ENCODE measurements at regions not wholly inside any gene's neighbourhood (a gene's known extent, or its start where the extent isn't known, plus 50 kb on each side); places are given as distances from the start of the nearest gene placed in this dataset.
A peak's percentile ranks its signal among the peaks of the same experiment; 100 is the strongest.

DNA sequence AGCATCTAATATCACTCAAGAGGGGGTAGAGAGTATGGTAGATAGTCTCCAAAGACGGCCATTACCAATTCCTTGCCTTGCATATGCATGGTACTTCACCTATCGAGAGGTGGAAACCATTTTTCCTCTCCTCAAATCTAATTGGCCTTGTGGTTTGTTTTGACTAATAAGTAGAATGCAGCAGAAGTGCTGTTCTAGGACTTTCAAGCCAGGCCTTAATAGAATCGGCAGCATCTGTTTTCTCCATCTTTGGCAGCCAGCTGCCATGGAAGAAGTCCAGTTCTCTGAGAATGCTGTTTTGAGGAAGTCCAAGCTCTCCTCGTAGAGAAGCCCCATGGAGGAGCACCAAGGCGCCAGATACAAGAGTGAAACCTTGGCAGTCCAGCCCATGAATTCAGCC is 59.1 kb upstream of the RASGRP1 start:
- Histone ChIP-seq H3K9me3 (ENCODE audit: control insufficient read depth in 2 of 2, low read length in 2 of 2) (no peaks in the 10 kb centered on the region), H3K4me3 (ENCODE audit: low read depth, low read length) (no peak overlapping the region), H3K27me3 (ENCODE audit: control insufficient read depth, insufficient read depth, low read length) (no peaks in the 10 kb centered on the region), H3K27ac (ENCODE audit: insufficient read depth, low read length, poor library complexity, severe bottlenecking) (no peak overlapping the region), H3K36me3 (ENCODE audit: control insufficient read depth, insufficient read depth, low read length) (no peaks in the 10 kb centered on the region), H3K4me1 (ENCODE audit: control insufficient read depth, insufficient read depth, low read length, poor library complexity, severe bottlenecking) (no peaks in the 10 kb centered on the region)
- H3K4me3 Mint-ChIP-seq, result no peak overlapping the region
- H3K27ac Mint-ChIP-seq, result peak overlapping the region in 1 of 3 donors; percentile 44
- DNase-seq (no peak), ATAC-seq (ENCODE audit: low read depth in 2 of 2) (no peak)
- no peaks in the 10 kb centered on the region for H3K27me3 Mint-ChIP-seq
- H3K36me3 Mint-ChIP-seq, result no peaks in the 10 kb centered on the region
- H3K4me1 Mint-ChIP-seq, result peaks cover 11 to 25% (median 12%) of the 10 kb centered on the region in 4 donors
- H3K9me3 Mint-ChIP-seq, result no peaks in the 10 kb centered on the region

DNA sequence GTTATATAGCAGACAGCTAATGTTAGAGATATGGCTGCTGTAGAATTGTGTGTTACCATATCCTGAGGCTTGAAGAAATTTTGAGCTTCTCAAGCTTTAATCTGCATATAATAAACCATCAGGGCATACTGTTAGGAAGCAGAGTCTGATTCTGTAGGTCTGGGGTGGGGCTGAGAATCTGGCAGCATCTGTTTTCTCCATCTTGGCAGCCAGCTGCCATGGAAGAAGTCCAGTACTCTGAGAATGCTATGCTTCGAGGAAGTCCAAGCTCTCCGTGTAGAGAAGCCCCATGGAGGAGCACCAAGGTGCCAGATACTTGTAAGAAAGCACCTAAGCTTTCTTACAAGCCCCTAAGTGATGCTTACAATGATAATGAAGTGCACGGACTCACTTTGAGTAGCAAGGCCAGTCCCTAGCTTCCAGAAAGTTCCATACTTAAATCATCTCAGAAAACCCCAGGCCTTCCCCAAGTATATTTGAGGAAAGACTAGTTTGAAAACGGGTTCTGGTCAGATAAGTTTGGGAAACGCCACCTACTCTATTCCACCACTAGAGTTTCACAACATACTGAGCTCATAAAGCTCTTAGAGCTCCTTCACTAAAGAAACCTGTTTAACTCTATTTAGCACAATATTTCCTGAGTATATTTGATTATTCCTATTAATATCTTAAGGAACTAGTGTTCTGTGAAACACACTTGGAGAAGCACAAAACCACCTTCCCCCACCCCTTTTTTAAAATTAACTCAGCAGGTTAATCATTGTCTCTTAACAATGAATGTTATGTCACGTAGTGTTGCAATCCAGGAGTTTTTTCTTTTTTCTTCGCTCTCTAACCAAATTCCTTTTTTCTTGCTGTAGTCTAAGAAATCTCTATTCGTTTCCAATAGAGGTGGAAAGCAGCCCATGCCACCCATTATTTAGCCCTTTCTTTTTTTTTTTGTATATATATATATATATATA is 59.9 kb upstream of the RASGRP1 start:
- Mint-ChIP-seq H3K4me1 (peaks cover 10 to 25% (median 13%) of the 10 kb centered on the region in 4 donors), H3K9me3 (no peaks in the 10 kb centered on the region), H3K27me3 (no peaks in the 10 kb centered on the region), H3K36me3 (no peaks in the 10 kb centered on the region), H3K27ac (no peak overlapping the region), H3K4me3 (no peak overlapping the region)
- Histone ChIP-seq H3K4me1 (ENCODE audit: control insufficient read depth, insufficient read depth, low read length, poor library complexity, severe bottlenecking) (no peaks in the 10 kb centered on the region), H3K27me3 (ENCODE audit: control insufficient read depth, insufficient read depth, low read length) (no peaks in the 10 kb centered on the region), H3K36me3 (ENCODE audit: control insufficient read depth, insufficient read depth, low read length) (no peaks in the 10 kb centered on the region), H3K4me3 (ENCODE audit: low read depth, low read length) (no peak overlapping the region), H3K9me3 (ENCODE audit: control insufficient read depth in 2 of 2, low read length in 2 of 2) (no peaks in the 10 kb centered on the region), H3K27ac (ENCODE audit: insufficient read depth, low read length, poor library complexity, severe bottlenecking) (no peak overlapping the region)
- DNase-seq (no peak), ATAC-seq (ENCODE audit: low read depth in 2 of 2) (no peak)

DNA sequence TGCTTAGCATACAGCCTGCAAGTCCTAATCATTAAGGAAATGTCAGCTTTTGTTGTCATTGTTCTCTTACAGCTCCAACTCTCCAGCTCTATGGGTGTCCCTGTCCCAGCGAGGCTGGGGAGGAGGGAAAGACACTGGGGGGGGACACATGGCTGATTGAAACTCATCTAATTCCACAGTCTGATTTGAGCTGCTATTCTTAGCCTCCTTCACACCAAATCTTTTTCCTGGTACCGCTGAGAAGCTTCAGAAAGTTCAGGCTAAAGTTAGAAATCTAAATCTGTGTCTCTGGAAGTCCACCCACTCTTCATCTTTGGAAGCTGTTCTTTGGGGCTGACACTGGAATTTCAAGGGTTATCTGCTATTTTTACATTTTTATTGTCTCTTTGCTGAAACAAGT is 61.3 kb upstream of the RASGRP1 start:
- no peaks in the 10 kb centered on the region for H3K36me3 Mint-ChIP-seq
- no peaks in the 10 kb centered on the region for H3K27me3 Mint-ChIP-seq
- no peak for DNase-seq
- H3K9me3 ChIP-seq (ENCODE audit: control insufficient read depth in 2 of 2, low read length in 2 of 2), result no peaks in the 10 kb centered on the region
- H3K4me3 Mint-ChIP-seq, result no peak overlapping the region
- no peaks in the 10 kb centered on the region for H3K36me3 ChIP-seq (ENCODE audit: control insufficient read depth, insufficient read depth, low read length)
- no peaks in the 10 kb centered on the region for H3K27me3 ChIP-seq (ENCODE audit: control insufficient read depth, insufficient read depth, low read length)
- no peak for ATAC-seq (ENCODE audit: low read depth in 2 of 2)
- H3K4me1 ChIP-seq (ENCODE audit: control insufficient read depth, insufficient read depth, low read length, poor library complexity, severe bottlenecking), result no peaks in the 10 kb centered on the region
- no peaks in the 10 kb centered on the region for H3K9me3 Mint-ChIP-seq
- H3K27ac ChIP-seq (ENCODE audit: insufficient read depth, low read length, poor library complexity, severe bottlenecking), result no peak overlapping the region
- peaks cover 7 to 18% (median 14%) of the 10 kb centered on the region in 4 donors for H3K4me1 Mint-ChIP-seq
- no peak overlapping the region for H3K4me3 ChIP-seq (ENCODE audit: low read depth, low read length)
- H3K27ac Mint-ChIP-seq, result no peak overlapping the region

DNA sequence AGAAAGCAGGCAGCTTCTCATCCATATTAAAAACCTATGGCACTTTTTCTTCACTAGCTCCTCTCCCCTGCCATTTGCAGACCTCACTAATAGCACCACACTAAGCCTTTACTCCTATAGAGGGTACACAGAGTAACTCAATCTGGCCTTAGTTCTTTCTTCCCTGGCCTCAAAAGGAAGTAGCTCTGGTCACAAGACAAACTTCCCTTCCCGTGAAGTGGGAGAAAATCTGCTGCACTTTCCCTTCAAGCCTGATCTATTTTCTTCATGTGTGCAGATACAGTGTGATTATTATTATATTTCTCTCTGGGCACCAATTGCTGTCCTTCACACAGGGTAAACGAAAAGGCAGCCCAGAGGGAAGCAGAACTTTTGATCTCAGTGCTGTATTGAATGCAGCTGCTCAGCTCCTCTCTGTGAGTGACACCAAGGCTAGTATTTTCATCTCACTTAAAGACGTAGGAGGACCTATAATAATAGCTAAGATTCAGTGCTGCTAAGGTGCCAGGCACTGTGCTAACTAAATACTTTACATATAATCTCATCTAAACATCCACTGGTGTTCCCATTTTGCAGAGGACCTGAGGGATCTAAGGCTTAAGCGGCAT is 61.9 kb upstream of the RASGRP1 start:
- H3K27me3 ChIP-seq (ENCODE audit: control insufficient read depth, insufficient read depth, low read length), result no peaks in the 10 kb centered on the region
- no peak overlapping the region for H3K4me3 ChIP-seq (ENCODE audit: low read depth, low read length)
- no peaks in the 10 kb centered on the region for H3K9me3 ChIP-seq (ENCODE audit: control insufficient read depth in 2 of 2, low read length in 2 of 2)
- no peaks in the 10 kb centered on the region for H3K27me3 Mint-ChIP-seq
- H3K4me3 Mint-ChIP-seq, result no peak overlapping the region
- H3K4me1 ChIP-seq (ENCODE audit: control insufficient read depth, insufficient read depth, low read length, poor library complexity, severe bottlenecking), result peaks cover 3% of the 10 kb centered on the region
- ATAC-seq (ENCODE audit: low read depth in 2 of 2) (no peak), DNase-seq (no peak)
- H3K4me1 Mint-ChIP-seq, result peaks cover 9 to 20% (median 15%) of the 10 kb centered on the region in 4 donors
- no peak overlapping the region for H3K27ac ChIP-seq (ENCODE audit: insufficient read depth, low read length, poor library complexity, severe bottlenecking)
- peak overlapping the region in 1 of 3 donors; percentile 55 for H3K27ac Mint-ChIP-seq
- H3K36me3 Mint-ChIP-seq, result no peaks in the 10 kb centered on the region
- no peaks in the 10 kb centered on the region for H3K36me3 ChIP-seq (ENCODE audit: control insufficient read depth, insufficient read depth, low read length)
- peaks cover 0 to 5% (median 0%) of the 10 kb centered on the region in 7 donors for H3K9me3 Mint-ChIP-seq

DNA sequence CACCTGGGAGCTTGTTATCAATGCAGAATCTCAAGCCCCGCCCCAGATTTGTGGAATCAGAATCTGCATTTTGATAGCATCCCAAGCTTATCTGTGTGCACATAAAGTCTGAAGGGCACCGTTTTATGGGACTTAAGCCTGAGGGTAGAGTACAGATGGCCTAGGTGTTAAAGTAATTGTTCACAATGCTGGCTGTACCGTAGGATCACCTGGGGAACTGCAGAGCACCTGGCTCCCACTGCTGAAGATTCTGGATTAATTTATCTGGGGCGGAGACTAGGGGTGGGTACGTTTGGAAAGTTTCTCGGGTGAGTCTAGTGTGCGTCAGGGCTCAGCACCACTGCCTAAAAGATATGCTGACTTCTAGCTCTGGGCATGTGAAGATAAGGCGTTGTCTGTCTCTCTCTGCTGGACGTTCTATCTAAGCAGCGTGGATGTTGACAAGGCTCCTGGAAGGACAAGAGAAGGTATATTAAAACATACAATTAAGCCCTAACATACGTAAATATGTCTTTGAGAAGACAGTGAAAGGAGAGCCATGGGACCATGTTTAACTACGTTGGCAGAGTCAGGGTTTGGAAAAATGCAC is 63.2 kb upstream of the RASGRP1 start:
- Histone ChIP-seq H3K4me1 (ENCODE audit: control insufficient read depth, insufficient read depth, low read length, poor library complexity, severe bottlenecking) (peaks cover 6% of the 10 kb centered on the region), H3K9me3 (ENCODE audit: control insufficient read depth in 2 of 2, low read length in 2 of 2) (no peaks in the 10 kb centered on the region), H3K36me3 (ENCODE audit: control insufficient read depth, insufficient read depth, low read length) (no peaks in the 10 kb centered on the region), H3K27me3 (ENCODE audit: control insufficient read depth, insufficient read depth, low read length) (no peaks in the 10 kb centered on the region), H3K27ac (ENCODE audit: insufficient read depth, low read length, poor library complexity, severe bottlenecking) (no peak overlapping the region), H3K4me3 (ENCODE audit: low read depth, low read length) (no peak overlapping the region)
- Mint-ChIP-seq H3K4me3 (no peak overlapping the region), H3K9me3 (peaks cover 0 to 5% (median 0%) of the 10 kb centered on the region in 7 donors), H3K27me3 (no peaks in the 10 kb centered on the region), H3K27ac (no peak overlapping the region), H3K4me1 (peaks cover 12 to 26% (median 18%) of the 10 kb centered on the region in 4 donors), H3K36me3 (no peaks in the 10 kb centered on the region)
- no peak for ATAC-seq (ENCODE audit: low read depth in 2 of 2)
- no peak for DNase-seq

- Histone ChIP-seq H3K27me3 (ENCODE audit: control insufficient read depth, insufficient read depth, low read length) (no peaks in the 10 kb centered on the region), H3K36me3 (ENCODE audit: control insufficient read depth, insufficient read depth, low read length) (no peaks in the 10 kb centered on the region), H3K27ac (ENCODE audit: insufficient read depth, low read length, poor library complexity, severe bottlenecking) (no peak overlapping the region), H3K4me1 (ENCODE audit: control insufficient read depth, insufficient read depth, low read length, poor library complexity, severe bottlenecking) (peaks cover 6% of the 10 kb centered on the region), H3K4me3 (ENCODE audit: low read depth, low read length) (peak overlapping the region; percentile 9), H3K9me3 (ENCODE audit: control insufficient read depth in 2 of 2, low read length in 2 of 2) (no peaks in the 10 kb centered on the region)
- Mint-ChIP-seq H3K27me3 (no peaks in the 10 kb centered on the region), H3K27ac (peak overlapping the region; percentile 39 to 72 (median 51)), H3K36me3 (no peaks in the 10 kb centered on the region), H3K4me3 (peak overlapping the region in 2 of 4 donors; percentile 2 to 3), H3K4me1 (peaks cover 12 to 23% (median 17%) of the 10 kb centered on the region in 4 donors), H3K9me3 (peaks cover 0 to 5% (median 0%) of the 10 kb centered on the region in 7 donors)
- DNase-seq (peak in 2 of 3 donors; percentile 7 to 24), ATAC-seq (ENCODE audit: low read depth in 2 of 2) (peak in 1 of 2 donors; percentile 37)
These were observed 66.8 kb upstream of the RASGRP1 start for GRCh38 chr15:38631119-38632075.

DNA sequence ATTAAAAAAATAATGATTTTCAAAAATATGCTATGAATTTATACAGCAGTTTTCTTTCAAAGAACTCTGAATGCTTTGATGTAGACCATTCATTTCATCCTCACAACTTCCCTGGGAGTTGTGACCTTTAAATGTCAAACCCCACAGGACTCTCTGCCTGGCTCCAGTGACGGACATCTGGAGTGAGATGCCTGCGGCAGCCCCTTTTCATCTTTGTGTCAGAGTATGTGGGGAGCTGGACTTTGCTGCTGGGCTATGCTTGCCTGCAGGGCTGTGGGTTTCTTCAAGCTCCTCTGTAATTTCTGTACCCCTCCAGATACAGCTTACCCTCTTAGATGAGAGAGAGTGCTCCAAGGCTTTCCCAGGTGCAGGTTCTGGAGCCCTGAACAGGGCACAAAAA is 70.6 kb upstream of the RASGRP1 start:
- Histone ChIP-seq H3K4me1 (ENCODE audit: control insufficient read depth, insufficient read depth, low read length, poor library complexity, severe bottlenecking) (peaks cover 6% of the 10 kb centered on the region), H3K27me3 (ENCODE audit: control insufficient read depth, insufficient read depth, low read length) (no peaks in the 10 kb centered on the region), H3K27ac (ENCODE audit: insufficient read depth, low read length, poor library complexity, severe bottlenecking) (no peak overlapping the region), H3K9me3 (ENCODE audit: control insufficient read depth in 2 of 2, low read length in 2 of 2) (no peaks in the 10 kb centered on the region), H3K36me3 (ENCODE audit: control insufficient read depth, insufficient read depth, low read length) (no peaks in the 10 kb centered on the region), H3K4me3 (ENCODE audit: low read depth, low read length) (no peak overlapping the region)
- peaks cover 13 to 37% (median 22%) of the 10 kb centered on the region in 4 donors for H3K4me1 Mint-ChIP-seq
- peak overlapping the region in 1 of 3 donors; percentile 26 for H3K27ac Mint-ChIP-seq
- ATAC-seq (ENCODE audit: low read depth in 2 of 2) (no peak), DNase-seq (no peak)
- H3K4me3 Mint-ChIP-seq, result no peak overlapping the region
- peaks cover 6% of the 10 kb centered on the region for H3K36me3 Mint-ChIP-seq
- peaks cover 0 to 5% (median 0%) of the 10 kb centered on the region in 7 donors for H3K9me3 Mint-ChIP-seq
- no peaks in the 10 kb centered on the region for H3K27me3 Mint-ChIP-seq
